ENCODE measurements at regions not wholly inside any gene's neighbourhood (a gene's known extent, or its start where the extent isn't known, plus 50 kb on each side); places are given as distances from the start of the nearest gene placed in this dataset. TPM values are rescaled to one million over a fixed set of nuclear protein-coding genes. Genes with fewer than 3 reads are reported as not detected.

GRCh38 chr3:157572559-157573270, 69.5 kb upstream of the VEPH1 start:
- H3K9ac ChIP-seq (ENCODE audit: low read length): no peak overlapping the region
- no peak overlapping the region for H3K27ac ChIP-seq (ENCODE audit: low read length)
- H3K79me2 ChIP-seq (ENCODE audit: low read length): no peaks in the 10 kb centered on the region
- no peaks in the 10 kb centered on the region for H3K9me3 ChIP-seq (ENCODE audit: low read length)
- no peaks in the 10 kb centered on the region for H3K36me3 ChIP-seq (ENCODE audit: insufficient read depth, low read length)
- no peaks in the 10 kb centered on the region for H4K20me1 ChIP-seq (ENCODE audit: insufficient read depth, low read depth, low read length)
- no peak overlapping the region for H3K4me3 ChIP-seq (ENCODE audit: low read length)
- H3K9me2 ChIP-seq (replicated peaks; ENCODE audit: insufficient read depth, low read length): no peaks in the 10 kb centered on the region
- H3K4me2 ChIP-seq (ENCODE audit: low read depth, low read length, poor library complexity, severe bottlenecking): no peak overlapping the region
- no peak overlapping the region for H2AFZ ChIP-seq (ENCODE audit: low read length)
- no peaks in the 10 kb centered on the region for H3K4me1 ChIP-seq (ENCODE audit: low read length)
- no peaks in the 10 kb centered on the region; the same call in 1 of the 2 replicates for H3K27me3 ChIP-seq (ENCODE audit: low read length)
- peak; percentile 83 for DNase-seq

GRCh38 chr3:157566596-157566995, 63.4 kb upstream of the VEPH1 start:
- H3K4me3 ChIP-seq (ENCODE audit: low read length): no peak overlapping the region
- H3K27ac ChIP-seq (ENCODE audit: low read length): no peak overlapping the region
- no peaks in the 10 kb centered on the region for H3K36me3 ChIP-seq (ENCODE audit: insufficient read depth, low read length)
- no peak overlapping the region for H2AFZ ChIP-seq (ENCODE audit: low read length)
- H3K4me2 ChIP-seq (ENCODE audit: low read depth, low read length, poor library complexity, severe bottlenecking): no peak overlapping the region
- H3K9me2 ChIP-seq (replicated peaks; ENCODE audit: insufficient read depth, low read length): no peaks in the 10 kb centered on the region
- H3K9ac ChIP-seq (ENCODE audit: low read length): no peak overlapping the region
- no peaks in the 10 kb centered on the region for H4K20me1 ChIP-seq (ENCODE audit: insufficient read depth, low read depth, low read length)
- no peaks in the 10 kb centered on the region for H3K79me2 ChIP-seq (ENCODE audit: low read length)
- H3K9me3 ChIP-seq (ENCODE audit: low read length): no peaks in the 10 kb centered on the region
- H3K27me3 ChIP-seq (ENCODE audit: low read length): no peaks in the 10 kb centered on the region; the same call in 1 of the 2 replicates
- no peaks in the 10 kb centered on the region for H3K4me1 ChIP-seq (ENCODE audit: low read length)
- DNase-seq: no peak

GRCh38 chr3:157559401-157559800, 56.2 kb upstream of the VEPH1 start:
- Histone ChIP-seq H3K9me2 (replicated peaks; ENCODE audit: insufficient read depth, low read length) (no peaks in the 10 kb centered on the region), H3K9me3 (ENCODE audit: low read length) (no peaks in the 10 kb centered on the region), H3K36me3 (ENCODE audit: insufficient read depth, low read length) (no peaks in the 10 kb centered on the region), H3K9ac (ENCODE audit: low read length) (no peak overlapping the region), H3K27me3 (ENCODE audit: low read length) (0 out of 2 replicates have a peak, but pooled peaks cover 3% of the 10 kb centered on the region), H2AFZ (ENCODE audit: low read length) (no peak overlapping the region), H3K4me2 (ENCODE audit: low read depth, low read length, poor library complexity, severe bottlenecking) (no peak overlapping the region), H4K20me1 (ENCODE audit: insufficient read depth, low read depth, low read length) (no peaks in the 10 kb centered on the region), H3K27ac (ENCODE audit: low read length) (no peak overlapping the region), H3K4me1 (ENCODE audit: low read length) (no peaks in the 10 kb centered on the region), H3K4me3 (ENCODE audit: low read length) (no peak overlapping the region), H3K79me2 (ENCODE audit: low read length) (no peaks in the 10 kb centered on the region)
- no peak for DNase-seq

Small RNAs in the stretch of these regions (small RNA-seq; reads per million reads assigned to genes)
- gene RN7SKP46: not detected

All from Karpas-422 (cell line).